Body of pancreas (tissue), 4 donors: ENCODE measurements at regions not wholly inside any gene's neighbourhood (a gene's known extent, or its start where the extent isn't known, plus 50 kb on each side); places are given as distances from the start of the nearest gene placed in this dataset.

Experiments
- ATAC-seq: fragments of 150-250 bp; one replicate; pipeline ENCODE4 v1.9.1; 2016
- DNase-seq, 4 donors: peaks; one replicate each; pipeline ENCODE4 v3.0.0-alpha.2; 2019
- H3K27ac ChIP-seq, 4 donors: fragments of 200-600 bp; sonication (generic); 1 replicate in 3 of 4; 2 replicates in 1 of 4; pipeline versions ENCODE4 v1.5.1 to v1.6.1; 2016 to 2019; ENCODE audit warnings: mild to moderate bottlenecking in 1 of 4, mixed read lengths in 1 of 4, moderate library complexity in 1 of 4
- H3K27me3 ChIP-seq, 2 donors: fragments of 200-600 bp; sonication (generic); one replicate each; pipeline ENCODE4 v1.6.0; 2016; ENCODE audit warnings: mild to moderate bottlenecking in 1 of 2
- H3K36me3 ChIP-seq, 2 donors: fragments of 200-600 bp; sonication (generic); replicated peaks in 1 of 2; 2 replicates each; pipeline ENCODE4 v1.5.1; 2016; ENCODE audit warnings: low read depth in 2 of 2; ENCODE audit not compliant: insufficient read depth in 1 of 2
- H3K4me1 ChIP-seq: fragments of 200-600 bp; sonication (generic); one replicate; pipeline ENCODE4 v1.6.0; 2016
- H3K4me3 ChIP-seq, 2 donors: fragments of 200-600 bp; sonication (generic); 1 replicate in 1 of 2; 2 replicates in 1 of 2; pipeline ENCODE4 v1.5.1; 2016 to 2019
- H3K9me3 ChIP-seq, 3 donors: fragments of 200-600 bp; sonication (generic); 1 replicate in 2 of 3; 2 replicates in 1 of 3; pipeline ENCODE4 v1.5.1; 2016
- CTCF ChIP-seq, 7 experiments: fragments of 450-650 bp in 4 of 7; fragments of 200-600 bp in 3 of 7; sonication (generic) in 3 of 7; IDR thresholded peaks; one replicate each; pipeline ENCODE4 v1.5.1; 2016 to 2019; ENCODE audit warnings: antibody characterized with exemption in 7 of 7
- POLR2A ChIP-seq, 3 donors: fragments of 450-650 bp; IDR thresholded peaks; one replicate each; pipeline ENCODE4 v1.6.1; 2016; ENCODE audit warnings: antibody characterized with exemption in 3 of 3, mild to moderate bottlenecking in 2 of 3
- WGBS, 2 donors: methylation state at CpG; one replicate each; pipeline ENCODE4 v1.1.5; 2017; 5-methylcytosine and 5-hydroxymethylcytosine counted together
- intact Hi-C: fragments of 100-400 bp; cut with DNase I; formaldehyde crosslinking; loops from one replicate; pipeline ENCODE4 v1.15.1; 2023

DNA sequence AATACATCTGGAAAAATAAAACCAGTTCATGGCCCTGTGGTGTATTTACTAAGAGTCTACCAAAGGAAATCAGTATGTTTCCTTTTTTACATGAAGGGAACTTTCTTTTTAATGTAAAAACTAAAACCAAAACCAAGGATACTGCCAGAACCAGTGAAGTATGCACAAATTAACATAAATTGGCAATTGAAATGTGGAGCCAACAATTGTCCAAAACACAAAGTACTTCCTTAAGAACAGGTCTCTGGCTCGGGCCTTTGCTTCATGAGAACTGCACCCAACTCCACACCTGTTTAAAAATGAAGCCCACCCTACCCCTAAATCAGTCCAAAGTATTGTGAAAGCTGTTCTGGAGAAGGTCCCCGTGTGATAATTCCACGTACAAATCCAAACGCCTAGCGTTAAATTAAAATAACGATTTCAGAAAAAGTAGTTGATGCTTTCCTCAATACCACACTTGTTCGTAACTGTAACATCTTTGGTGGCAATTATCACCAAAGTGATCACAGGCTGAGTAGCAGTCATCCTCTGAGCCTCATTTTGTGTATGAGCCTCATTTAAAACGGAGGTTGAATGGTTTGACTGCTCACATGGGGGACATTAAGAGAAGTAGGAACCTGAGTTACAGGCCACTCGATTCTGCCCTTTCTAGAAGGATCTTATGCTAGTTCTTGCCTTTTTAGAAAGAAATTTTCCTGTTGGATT, 93.0 kb downstream of the GEMIN8 start:
- TF ChIP-seq CTCF (IDR thresholded peaks at IDR 0.05) (no peak), POLR2A (IDR thresholded peaks at IDR 0.05) (no peak)
- H3K4me3 ChIP-seq: no peak overlapping the region
- intact Hi-C loops: no loop called here
- DNase-seq: no peak
- no peaks in the 10 kb centered on the region for H3K9me3 ChIP-seq
- H3K27ac ChIP-seq: no peak overlapping the region
- no peak for ATAC-seq
- no peaks in the 10 kb centered on the region for H3K36me3 ChIP-seq
- peaks cover 3% of the 10 kb centered on the region for H3K4me1 ChIP-seq
- H3K27me3 ChIP-seq: no peaks in the 10 kb centered on the region
- WGBS, 2 donors: 78 to 89% methylated on average over 9 of the region's 9 CpGs

DNA sequence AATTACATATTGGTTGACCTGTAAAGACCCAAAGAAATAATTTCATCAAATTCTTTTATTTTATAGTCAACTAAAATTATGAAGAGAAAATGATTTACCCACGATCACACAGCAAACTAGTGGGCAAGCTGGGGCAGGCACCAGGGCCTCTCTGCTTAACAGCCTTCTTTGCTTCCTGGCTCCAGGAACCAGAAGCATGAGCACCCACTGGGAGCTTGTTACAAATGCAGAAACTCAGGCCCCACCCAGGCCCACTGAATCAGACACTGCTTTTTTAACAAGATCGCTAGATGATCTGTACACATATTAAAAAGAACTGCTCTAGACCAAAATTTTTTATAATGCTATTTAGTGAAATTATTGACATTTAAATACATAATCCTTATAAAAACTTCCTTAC, 95.0 kb downstream of the GEMIN8 start:
- TF ChIP-seq CTCF (IDR thresholded peaks at IDR 0.05): no peak
- TF ChIP-seq POLR2A (IDR thresholded peaks at IDR 0.05): no peak

DNA sequence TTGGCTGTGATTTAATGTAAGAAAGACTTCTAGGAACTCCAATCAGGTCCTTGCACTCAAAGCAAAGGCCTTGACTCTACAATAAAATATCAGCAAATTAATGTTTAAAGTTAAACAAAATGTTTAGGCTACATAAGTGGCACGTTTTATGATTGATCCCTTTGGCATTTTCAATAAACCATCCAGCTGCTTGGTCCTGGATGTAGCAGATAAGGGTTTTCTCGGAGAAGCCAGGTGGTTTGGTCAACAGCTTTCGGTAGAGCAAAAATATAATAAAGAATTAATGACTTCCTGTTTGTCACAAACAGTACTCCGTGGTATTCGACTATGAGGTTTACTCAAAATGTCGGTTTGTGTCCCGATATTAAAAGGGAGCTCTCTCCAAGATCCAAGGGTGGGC, 95.8 kb downstream of the GEMIN8 start:
- H3K4me1 ChIP-seq: peaks cover 3% of the 10 kb centered on the region
- ATAC-seq (no peak), DNase-seq (no peak)
- intact Hi-C loops: no loop called here
- H3K9me3 ChIP-seq: no peaks in the 10 kb centered on the region
- no peaks in the 10 kb centered on the region for H3K27me3 ChIP-seq
- TF ChIP-seq POLR2A (IDR thresholded peaks at IDR 0.05) (no peak), CTCF (IDR thresholded peaks at IDR 0.05) (no peak)
- H3K27ac ChIP-seq: no peak overlapping the region
- H3K36me3 ChIP-seq: no peaks in the 10 kb centered on the region
- no peak overlapping the region for H3K4me3 ChIP-seq
- WGBS, 2 donors: 71 to 82% methylated on average over 4 to 7 of the region's 7 CpGs

More for the DNA sequence above, 95.0 kb downstream of the GEMIN8 start:
- no peaks in the 10 kb centered on the region for H3K9me3 ChIP-seq
- ATAC-seq (no peak), DNase-seq (no peak)
- H3K27me3 ChIP-seq: no peaks in the 10 kb centered on the region
- H3K4me3 ChIP-seq: no peak overlapping the region
- intact Hi-C loops: no loop called here
- 95 to 100% methylated on average over 2 of the region's 2 CpGs for WGBS, 2 donors
- no peak overlapping the region for H3K27ac ChIP-seq
- H3K36me3 ChIP-seq: no peaks in the 10 kb centered on the region
- H3K4me1 ChIP-seq: peaks cover 3% of the 10 kb centered on the region

GRCh38 chrX:13933352-13933751, 96.3 kb downstream of the GEMIN8 start:
- 75 to 85% methylated on average over 3 of the region's 3 CpGs for WGBS, 2 donors
- no peaks in the 10 kb centered on the region for H3K36me3 ChIP-seq
- no peak for DNase-seq

More at GRCh38 chrX:13933352-13933751, 96.3 kb downstream of the GEMIN8 start:
- H3K27ac ChIP-seq: no peak overlapping the region
- ATAC-seq: no peak
- TF ChIP-seq POLR2A (IDR thresholded peaks at IDR 0.05) (no peak), CTCF (IDR thresholded peaks at IDR 0.05) (no peak)
- no peak overlapping the region for H3K4me3 ChIP-seq
- intact Hi-C loops: no loop called here
- H3K4me1 ChIP-seq: peaks cover 3% of the 10 kb centered on the region
- H3K27me3 ChIP-seq: no peaks in the 10 kb centered on the region
- no peaks in the 10 kb centered on the region for H3K9me3 ChIP-seq
